Uterus (tissue), 2 donors: ENCODE measurements at regions not wholly inside any gene's neighbourhood (a gene's known extent, or its start where the extent isn't known, plus 50 kb on each side); places are given as distances from the start of the nearest gene placed in this dataset.

Experiments used
- POLR2A ChIP-seq, 2 donors: fragments of 450-650 bp; IDR thresholded peaks; one replicate each; pipeline ENCODE4 v1.6.1; 2016; ENCODE audit warnings: antibody characterized with exemption in 2 of 2, mild to moderate bottlenecking in 1 of 2, moderate library complexity in 1 of 2
- TF ChIP-seq, protein P1 (sequence below), 4 experiments: fragments of 200-600 bp in 2 of 4; fragments of 450-650 bp in 2 of 4; sonication (generic) in 2 of 4; IDR thresholded peaks; one replicate each; pipeline ENCODE4 v1.5.1; 2016 to 2019; ENCODE audit warnings: antibody characterized with exemption in 4 of 4, mild to moderate bottlenecking in 2 of 4, moderate library complexity in 1 of 4

DNA sequence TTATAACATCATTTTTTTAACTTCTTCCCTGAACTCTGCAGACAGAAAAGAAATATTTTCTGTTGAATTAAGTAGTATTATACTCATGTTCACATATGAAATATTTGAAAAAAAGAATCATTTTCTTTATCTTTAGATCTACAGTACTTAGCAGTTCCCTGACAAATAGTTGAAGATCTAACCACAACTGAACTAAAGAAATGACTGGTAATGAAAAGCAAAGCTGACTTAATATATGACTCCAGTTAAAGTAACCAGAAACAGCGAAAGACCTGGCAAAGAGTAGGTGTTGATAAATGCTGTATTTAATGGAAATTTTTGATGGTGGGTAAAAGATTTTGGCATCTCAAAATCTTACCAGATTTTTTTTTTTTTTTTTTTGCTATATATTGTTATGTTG is 207.1 kb upstream of the SLC16A7 start:
- TF ChIP-seq, protein P1, sequence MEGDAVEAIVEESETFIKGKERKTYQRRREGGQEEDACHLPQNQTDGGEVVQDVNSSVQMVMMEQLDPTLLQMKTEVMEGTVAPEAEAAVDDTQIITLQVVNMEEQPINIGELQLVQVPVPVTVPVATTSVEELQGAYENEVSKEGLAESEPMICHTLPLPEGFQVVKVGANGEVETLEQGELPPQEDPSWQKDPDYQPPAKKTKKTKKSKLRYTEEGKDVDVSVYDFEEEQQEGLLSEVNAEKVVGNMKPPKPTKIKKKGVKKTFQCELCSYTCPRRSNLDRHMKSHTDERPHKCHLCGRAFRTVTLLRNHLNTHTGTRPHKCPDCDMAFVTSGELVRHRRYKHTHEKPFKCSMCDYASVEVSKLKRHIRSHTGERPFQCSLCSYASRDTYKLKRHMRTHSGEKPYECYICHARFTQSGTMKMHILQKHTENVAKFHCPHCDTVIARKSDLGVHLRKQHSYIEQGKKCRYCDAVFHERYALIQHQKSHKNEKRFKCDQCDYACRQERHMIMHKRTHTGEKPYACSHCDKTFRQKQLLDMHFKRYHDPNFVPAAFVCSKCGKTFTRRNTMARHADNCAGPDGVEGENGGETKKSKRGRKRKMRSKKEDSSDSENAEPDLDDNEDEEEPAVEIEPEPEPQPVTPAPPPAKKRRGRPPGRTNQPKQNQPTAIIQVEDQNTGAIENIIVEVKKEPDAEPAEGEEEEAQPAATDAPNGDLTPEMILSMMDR (IDR thresholded peaks at IDR 0.05) = no peak
- TF ChIP-seq POLR2A (IDR thresholded peaks at IDR 0.05) = no peak
